HG03159 (cell line): ENCODE measurements at regions not wholly inside any gene's neighbourhood (a gene's known extent, or its start where the extent isn't known, plus 50 kb on each side); places are given as distances from the start of the nearest gene placed in this dataset.

ENCODE experiments used
- ATAC-seq: cut with Tn5 transposase; IDR thresholded peaks from one replicate; pipeline ENCODE4 v1.9.1; 2021; ENCODE audit warnings: mild to moderate bottlenecking, moderate library complexity; ENCODE audit not compliant: unreplicated experiment

DNA sequence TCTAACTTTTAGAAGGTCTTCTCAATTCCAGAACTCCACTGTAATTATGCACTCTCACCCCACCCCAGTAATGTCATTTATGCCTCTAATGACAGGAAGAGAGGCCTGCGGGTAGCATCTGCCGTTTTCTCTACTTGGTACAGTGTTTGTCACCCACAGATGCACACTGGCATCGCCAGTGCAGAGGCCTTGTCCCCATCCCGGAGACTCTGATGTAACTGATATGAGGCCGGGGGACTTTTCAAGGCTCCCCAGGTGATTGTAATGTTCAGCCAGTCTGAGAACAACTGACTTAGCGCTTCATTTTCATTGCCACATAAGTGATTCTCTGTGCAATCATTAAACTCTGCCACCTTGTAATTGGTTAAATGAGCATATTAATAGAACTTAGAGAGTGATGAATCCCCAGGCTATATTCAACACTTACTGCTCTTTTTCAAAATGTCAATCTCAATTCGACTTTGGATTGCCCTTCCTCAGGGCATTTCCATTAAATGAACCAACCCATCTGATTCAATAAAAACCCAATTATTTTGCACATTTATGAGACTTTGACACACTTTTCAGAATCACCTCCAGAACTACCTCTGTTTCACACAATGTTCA, 113.2 kb downstream of the HERPUD2 start:
- ATAC-seq, result no peak

DNA sequence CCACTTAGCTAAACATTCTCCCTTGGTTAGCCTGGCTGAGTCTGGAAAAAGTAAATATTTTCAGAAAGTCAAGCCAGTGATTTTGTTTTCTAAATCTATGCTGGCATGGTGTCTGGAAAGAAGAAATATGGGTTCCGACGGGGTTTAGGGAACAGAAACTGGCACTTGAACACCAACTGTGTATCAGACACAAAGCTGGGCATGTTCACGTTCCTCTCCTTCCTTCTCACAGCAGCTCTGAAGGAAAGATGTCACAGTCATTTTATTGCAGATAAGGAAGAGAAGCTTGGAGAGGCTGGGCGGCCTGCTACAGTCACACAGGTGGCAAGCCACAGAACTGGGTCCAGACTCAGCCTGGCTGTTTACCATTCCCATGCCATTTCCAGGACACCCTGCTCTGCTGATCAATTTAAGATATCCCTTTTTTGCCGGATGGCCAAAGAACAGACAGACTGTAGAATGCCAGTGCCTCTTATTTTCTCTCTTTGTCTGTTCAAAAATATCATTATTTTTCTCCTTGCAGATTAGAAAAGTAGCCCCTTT, 118.8 kb downstream of the HERPUD2 start:
- no peak for ATAC-seq

DNA sequence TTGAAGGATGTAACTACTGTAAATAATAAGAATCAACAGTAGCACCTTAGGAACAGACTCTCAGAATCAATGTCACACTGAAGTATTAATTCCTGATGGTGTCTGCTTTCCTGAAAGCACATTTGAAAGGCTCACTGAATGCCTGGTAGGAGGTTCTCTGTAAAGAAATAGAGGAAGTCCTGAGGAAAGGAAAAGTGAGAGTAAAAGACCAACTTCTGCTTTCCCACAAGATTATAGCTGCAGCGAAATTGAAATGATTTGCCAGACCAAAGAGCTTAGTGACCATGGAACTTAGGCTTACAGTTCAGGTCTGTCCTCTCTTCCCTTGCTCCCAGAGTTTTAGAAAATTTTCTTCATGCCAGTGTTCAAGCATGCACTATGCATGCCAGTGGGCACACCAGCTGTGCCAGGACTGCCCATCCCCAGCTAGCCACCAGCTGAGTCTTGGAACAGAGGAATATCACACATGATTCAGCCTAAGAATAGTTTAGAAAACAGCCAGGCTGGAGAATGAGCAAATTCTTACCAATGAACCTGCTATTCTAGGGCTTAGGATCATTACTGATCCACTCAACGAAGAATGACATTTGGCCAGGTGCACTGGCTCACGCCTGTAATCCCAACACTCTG, 123.2 kb downstream of the HERPUD2 start:
- ATAC-seq, result no peak

DNA sequence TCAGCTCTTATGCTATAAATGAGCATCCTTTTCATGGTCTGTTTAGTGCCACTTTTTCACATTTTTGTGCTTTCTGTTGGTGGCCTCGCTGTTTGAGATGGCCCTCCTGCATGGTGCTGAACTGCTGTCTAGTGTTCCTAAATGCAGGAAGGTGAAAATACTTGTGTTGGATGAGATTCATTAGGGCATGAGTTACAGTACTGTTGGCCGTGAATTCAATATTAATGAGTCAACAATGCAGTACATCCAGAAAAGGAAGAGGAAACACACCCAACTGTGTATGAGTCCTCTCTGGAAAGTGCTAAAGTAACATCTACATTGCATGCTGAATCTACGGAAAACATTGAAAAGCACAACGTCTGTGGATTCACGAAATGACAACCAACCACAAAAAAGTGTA, 124.0 kb downstream of the HERPUD2 start:
- no peak for ATAC-seq

DNA sequence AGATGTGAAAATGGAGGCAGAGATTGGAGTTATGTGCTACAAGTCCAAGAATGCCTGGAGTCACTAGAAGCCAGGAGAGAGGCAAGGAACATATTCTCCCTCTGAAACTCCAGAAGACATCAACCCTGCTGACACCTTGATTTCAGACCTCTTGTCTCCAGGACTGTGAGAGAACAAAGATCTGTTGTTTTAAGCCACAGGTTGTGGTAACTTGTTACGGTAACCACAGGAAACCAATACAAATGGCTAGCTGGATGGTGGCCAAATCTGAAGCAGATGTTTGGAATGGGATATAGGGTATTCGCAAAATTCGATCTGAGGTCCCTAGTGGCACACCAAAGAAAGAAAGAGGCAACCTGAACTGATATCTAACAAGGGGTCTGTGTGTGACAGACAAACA, 129.0 kb downstream of the HERPUD2 start:
- ATAC-seq, result no peak

DNA sequence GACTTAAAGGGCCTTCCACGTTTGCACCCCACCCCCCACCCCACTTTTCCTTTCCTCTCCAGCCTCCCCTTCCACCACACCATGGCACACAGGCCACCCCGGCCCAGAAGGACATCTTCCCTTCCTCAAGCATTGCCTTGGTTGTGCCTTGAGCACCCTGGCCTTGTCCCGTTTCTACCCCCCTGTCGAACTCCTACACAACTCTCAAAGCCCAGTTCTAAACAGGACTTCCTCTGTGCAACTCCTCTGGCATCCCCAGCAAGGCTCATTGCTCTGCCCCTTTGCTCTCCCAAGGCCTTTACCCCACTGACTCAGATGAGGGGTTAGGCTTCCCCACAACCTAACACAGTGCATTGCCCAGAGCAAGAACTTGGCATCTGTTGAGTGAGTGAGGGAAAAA, 136.1 kb downstream of the HERPUD2 start:
- no peak for ATAC-seq

DNA sequence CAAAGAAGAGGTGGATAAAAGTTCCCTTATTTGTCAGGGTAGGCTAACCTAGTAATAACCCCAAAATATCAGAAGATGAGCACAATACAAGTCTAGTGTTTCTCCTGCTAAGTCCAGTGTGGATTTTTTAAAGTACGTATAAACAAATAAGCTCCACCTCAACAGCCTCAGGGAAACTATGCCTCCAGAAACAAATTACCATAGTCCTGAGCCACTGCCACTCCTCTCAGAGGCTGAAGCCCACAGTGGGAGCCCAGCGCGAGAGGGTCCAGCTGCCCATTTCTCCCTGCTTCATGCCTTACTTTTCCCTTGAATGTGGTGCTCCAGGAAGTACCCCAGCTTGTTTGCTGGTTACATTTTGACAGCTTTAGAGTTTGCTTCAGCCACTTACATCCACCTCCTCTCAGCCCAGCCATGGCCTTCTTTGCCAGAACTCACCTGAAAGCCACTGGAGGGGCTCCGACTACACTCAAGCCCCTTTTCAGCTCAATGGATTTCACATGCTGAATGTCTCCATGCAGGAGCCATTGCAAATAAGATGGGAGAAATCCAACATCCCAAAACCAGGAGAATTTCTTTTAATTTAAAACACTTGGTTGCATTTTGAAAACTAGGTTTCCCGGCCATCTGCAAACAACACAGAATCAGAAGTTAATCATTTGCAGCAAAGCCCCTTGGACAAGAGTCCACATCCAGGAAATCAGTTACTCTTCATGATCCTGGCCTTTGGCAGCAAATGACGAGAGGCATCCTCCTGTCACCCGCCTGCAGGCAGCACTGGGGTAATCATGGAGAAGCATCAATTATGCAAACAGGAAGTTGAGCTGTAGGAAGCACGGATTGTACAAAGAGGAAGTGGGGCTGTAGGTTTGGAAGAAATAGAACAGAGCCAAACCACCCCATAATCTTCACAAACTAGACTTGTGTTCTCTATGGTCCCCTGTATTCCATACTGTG, 138.1 kb downstream of the HERPUD2 start:
- ATAC-seq, result no peak

DNA sequence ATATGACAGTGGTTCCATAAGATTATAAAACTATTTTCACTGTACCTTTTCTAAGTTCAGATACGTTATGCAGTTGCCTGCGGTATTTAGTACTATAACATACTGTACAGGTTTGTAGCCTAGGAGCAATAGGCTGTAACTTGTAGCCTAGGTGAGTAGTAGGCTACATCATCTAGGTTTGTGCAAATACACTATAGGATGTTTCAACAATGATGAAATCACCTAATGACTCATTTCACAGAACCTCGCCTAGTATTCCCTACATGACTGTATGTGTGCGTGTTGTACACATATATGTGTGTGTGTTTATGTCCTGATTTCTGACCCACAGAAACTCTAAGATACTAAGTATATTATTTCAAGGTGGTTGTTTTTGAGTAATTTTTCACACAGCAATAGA, 139.0 kb downstream of the HERPUD2 start:
- ATAC-seq, result no peak

DNA sequence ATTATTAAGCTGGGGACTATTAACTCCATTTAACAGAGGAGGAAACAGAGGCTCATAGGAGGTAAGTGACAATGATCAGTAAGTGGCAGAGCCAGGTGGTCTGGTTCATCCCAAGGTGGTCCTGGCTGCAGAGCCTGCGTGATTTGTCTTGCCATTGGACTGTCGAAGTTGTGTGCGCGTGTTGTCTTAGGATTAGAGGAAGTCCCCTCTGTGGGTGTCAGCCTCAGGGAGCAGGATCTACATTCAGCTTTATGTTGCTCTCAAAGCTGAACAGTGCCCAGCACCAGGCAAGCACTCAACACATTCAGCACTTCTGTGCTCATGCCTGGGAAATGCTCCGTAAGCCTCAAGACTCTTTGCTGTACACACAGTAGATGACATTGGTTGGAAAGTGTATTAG, 139.5 kb downstream of the HERPUD2 start:
- no peak for ATAC-seq

DNA sequence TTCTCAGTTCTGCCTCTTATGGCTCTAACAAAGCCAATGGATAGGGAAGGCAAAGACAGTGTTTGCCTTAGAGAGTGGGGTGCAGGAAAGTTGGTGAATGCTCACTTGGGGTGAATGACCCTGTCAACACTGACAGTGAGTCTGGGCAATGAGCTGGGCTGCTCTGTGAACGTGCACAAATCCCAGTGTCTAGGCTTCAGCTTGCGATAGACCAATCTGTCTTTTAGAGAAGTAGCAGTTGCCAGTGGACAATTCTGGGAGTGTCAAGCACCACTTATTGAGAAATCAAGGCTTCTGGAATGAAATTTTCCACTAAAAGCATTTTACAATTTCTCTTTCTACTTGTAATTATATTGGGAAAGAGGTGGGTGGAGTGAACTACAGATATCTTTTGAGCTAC, 141.4 kb downstream of the HERPUD2 start:
- ATAC-seq, result no peak

DNA sequence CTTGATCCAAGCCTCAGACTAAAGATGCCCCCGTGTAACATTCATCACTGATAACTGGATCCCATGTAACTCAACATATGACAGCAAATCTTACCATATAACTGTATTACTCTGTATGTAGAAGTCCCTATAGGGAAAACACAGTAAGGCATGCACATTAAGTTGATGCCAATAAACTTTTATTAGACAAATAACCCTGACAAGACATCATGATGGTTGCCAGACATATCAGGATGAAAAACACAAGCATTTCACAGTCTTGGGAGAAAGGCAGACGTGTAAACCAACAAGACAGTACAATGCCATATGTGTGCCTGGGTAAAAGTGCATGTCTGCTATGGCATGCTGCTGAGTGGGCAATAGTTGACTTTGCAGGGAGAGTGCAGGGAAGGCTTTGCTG, 142.2 kb downstream of the HERPUD2 start:
- ATAC-seq, result no peak

DNA sequence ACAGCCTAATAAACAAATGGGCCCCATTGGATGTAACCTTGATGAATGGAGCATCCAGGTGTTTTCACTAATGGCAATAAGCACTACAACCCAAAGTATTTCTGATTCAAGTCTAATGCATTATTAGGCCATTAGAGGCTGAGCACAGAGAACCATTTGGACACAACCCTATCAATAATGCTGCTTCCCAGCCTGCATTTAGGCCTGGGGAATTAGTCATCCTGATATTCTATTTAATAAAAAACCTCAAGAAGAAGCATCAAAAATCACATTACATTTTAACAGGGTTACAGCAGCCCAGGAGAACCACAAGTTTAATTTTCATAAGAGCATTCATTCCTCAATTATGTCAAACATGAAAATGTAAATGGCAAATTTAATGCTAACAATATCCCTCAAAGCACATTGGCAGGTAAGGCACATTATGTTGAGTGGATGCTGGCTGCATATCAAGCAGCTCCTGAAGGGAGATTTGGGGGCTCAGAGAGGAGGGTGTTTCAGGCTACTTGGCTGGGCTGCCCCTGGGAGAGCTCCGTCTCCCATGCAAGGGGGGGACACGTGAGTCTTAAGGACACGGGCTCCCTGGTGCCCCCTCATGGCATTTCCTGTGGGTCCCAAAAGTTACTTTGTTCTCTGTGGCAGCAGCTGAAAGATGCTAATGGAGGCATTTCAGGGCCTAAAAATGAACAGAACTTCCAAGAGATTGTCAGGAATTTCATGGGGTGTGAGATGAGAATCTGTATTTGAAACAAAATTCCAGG, 143.4 kb downstream of the HERPUD2 start:
- ATAC-seq, result no peak

DNA sequence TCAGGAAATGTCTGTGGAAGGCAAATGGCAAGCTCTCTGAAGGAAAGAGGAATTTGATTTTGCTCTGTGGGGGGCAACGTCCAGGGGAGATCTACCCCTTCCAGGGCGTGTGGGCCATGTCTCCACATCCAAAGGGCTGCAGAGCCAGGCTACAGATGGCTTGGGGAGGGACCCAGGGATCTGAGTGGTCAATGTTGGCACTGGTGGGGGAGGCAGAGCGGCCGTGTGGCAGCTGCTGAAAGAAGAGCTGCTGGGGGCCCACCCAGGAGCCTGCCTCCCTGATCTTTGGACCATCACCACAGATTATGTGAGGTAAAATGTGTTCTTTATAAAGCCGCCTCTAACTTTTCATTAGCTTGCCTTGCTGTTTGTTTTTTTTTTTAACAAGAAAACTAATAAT, 144.1 kb downstream of the HERPUD2 start:
- ATAC-seq, result no peak

DNA sequence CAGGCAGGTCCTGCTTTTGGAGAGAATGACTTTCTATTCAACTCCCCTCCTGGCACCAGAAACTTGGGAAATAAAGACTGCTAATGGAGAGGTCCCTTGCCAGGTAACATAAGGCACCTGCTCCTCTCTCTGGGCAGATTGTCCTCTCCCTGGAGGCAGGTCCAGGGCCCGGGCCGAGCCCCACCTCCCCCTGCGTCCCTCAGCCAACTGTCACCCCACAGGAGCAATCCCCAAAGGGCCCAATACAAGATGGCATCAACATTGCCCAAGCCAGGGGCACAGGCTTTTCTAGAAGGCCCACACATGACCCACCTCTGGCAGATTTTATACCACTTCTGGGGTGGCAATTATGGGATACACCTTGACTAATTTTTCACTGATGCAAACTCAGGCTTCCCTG, 145.2 kb downstream of the HERPUD2 start:
- no peak for ATAC-seq

DNA sequence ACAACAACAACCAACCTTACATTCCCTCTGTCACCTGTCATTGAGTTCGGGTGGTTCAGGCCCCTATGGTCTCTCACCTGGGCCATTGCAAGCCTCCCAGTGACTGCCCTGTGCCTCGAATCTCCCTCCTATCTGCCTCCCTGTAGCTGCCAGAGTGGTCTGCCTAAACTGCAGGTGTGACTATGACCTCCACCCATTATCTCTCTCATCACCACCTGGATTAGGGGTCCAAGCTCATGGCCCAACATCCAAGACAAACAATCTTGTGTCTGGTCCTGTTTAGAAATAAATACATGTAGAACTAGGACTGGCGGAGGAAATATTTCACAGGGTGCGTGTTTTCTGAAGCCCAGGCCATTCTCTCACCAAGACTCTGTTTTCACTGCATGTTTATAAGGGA, 146.6 kb downstream of the HERPUD2 start:
- ATAC-seq, result no peak

DNA sequence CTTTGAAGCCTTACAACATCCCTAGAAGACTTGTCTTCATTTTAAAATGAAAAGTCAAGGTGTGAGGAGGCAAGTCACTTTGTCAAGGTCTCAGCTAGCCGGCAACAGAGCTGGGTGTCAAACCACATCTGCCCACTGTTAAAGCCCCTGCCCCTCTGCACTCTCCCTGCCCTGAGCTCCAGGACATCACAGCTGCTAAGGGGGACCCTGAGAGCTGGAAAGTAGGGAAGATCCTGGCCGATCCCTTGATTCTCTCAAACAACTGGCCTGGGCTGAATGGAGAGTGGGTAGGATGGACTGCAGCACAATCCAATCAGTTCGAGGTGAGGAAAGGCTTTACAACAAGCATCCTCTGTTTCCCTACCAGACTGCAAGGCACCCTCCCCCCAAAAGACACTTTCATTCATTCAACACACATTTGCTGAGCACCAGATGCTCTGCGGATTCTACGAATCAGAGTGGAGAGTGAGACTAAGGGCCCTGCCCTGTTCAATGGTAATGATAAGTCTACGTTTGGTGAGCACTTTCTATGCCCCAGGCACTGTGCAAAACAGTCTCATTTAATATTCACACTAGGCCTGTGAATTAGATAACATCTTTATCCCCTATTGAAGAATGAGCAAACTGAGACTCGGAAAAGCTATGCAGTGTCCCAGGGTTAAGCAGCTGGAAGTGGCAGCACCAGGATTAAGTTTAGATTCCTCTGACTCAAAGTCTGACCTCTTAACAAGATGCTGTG, 148.1 kb downstream of the HERPUD2 start:
- no peak for ATAC-seq

DNA sequence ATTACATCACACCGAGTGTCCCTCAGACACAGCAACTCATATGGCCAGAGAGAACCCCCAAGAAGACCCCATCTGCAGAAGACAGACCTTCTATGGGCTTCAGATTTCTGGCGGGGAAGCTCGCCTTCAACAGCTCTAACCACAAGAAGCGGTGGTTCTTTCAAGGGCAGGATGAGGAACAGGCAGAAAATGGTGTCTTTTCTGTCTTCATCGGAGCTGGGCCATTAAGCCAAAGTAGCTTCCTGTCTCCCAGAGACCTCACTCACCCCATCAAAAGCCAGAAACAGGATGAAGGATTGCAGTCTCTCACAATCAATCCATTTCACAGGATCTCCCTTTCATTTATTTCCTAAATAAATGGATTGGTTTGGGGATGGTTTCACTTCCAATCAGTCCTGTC, 149.1 kb downstream of the HERPUD2 start:
- ATAC-seq, result no peak

DNA sequence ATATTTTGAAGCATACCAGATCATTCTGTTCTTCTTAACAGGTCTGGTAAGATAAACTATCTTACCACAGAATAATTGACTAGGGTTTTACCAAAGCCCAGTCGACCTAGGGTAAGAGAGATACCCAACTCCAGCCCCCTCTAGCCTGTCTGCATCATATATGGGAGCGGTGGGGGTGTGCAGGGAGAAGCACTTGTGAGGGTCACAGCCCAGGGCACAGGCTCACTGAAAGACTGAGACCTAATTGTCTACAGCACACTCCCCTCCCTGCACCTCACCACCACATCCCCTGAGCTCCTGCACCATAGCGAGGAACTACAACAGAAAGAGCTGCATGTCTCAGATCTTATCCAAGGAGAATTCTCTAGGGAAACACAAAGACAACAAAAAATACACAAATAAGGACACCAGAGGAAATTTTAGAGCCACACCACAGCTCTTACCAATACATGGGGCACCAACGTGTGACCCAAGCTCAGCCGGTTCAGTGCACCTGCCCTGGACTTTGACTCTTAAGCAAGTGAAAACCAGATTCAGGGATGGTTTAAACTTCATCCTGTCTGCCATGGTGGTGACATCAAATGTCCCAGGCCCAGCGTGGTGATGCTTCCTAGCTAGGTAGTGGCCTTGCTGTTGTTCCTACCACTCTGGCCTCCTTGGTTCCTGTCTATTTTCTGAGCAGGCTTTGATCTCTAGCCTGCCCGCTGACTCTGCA, 150.8 kb downstream of the HERPUD2 start:
- no peak for ATAC-seq
